RWPE2 (cell line): ENCODE measurements at regions not wholly inside any gene's neighbourhood (a gene's known extent, or its start where the extent isn't known, plus 50 kb on each side); places are given as distances from the start of the nearest gene placed in this dataset.
A peak's percentile ranks its signal among the peaks of the same experiment; 100 is the strongest.
"Not testable (repeated sequence)": the region's sequence is repeated elsewhere in the genome, so short reads cannot be mapped to it uniquely, and the experiment has no call there.

Experiments
- ATAC-seq: fragments of 200-7000 bp; cut with Tn5 transposase; 3 replicates; pipeline ENCODE4 v1.9.1; 2021; ENCODE audit warnings: low read depth
- DNase-seq: peaks from one replicate; pipeline ENCODE4 v3.0.0-alpha.2; 2020; ENCODE audit warnings: low spot score
- H3K27ac ChIP-seq: fragments of 450-650 bp; 2 replicates; pipeline ENCODE4 v1.5.1; 2017; ENCODE audit warnings: mild to moderate bottlenecking; ENCODE audit not compliant: poor library complexity, severe bottlenecking
- H3K27me3 ChIP-seq: fragments of 250-450 bp; sonication (Bioruptor Pico); 2 replicates; pipeline ENCODE4 v1.5.1; 2021; ENCODE audit warnings: mild to moderate bottlenecking, moderate library complexity; ENCODE audit not compliant: insufficient read depth, poor library complexity, severe bottlenecking
- H3K36me3 ChIP-seq: fragments of 250-450 bp; sonication (Bioruptor Pico); 2 replicates; pipeline ENCODE4 v1.5.1; 2020; ENCODE audit warnings: low read depth, mild to moderate bottlenecking, moderate library complexity
- H3K4me1 ChIP-seq: fragments of 250-450 bp; sonication (Bioruptor Pico); 2 replicates; pipeline ENCODE4 v1.5.1; 2021; ENCODE audit warnings: mild to moderate bottlenecking, moderate library complexity; ENCODE audit not compliant: insufficient read depth, poor library complexity, severe bottlenecking
- H3K4me3 ChIP-seq: fragments of 250-450 bp; sonication (Bioruptor Pico); 2 replicates; pipeline ENCODE4 v1.5.1; 2021; ENCODE audit warnings: mild to moderate bottlenecking, moderate library complexity; ENCODE audit not compliant: severe bottlenecking
- H3K9me3 ChIP-seq: fragments of 250-450 bp; sonication (Bioruptor Pico); 2 replicates; pipeline ENCODE4 v1.5.1; 2021; ENCODE audit warnings: mild to moderate bottlenecking, moderate library complexity; ENCODE audit not compliant: severe bottlenecking
- CTCF ChIP-seq: fragments of 450-650 bp; IDR thresholded peaks from one replicate; pipeline ENCODE4 v1.5.1; 2017; ENCODE audit warnings: mild to moderate bottlenecking, moderate library complexity; ENCODE audit not compliant: poor library complexity, severe bottlenecking

DNA sequence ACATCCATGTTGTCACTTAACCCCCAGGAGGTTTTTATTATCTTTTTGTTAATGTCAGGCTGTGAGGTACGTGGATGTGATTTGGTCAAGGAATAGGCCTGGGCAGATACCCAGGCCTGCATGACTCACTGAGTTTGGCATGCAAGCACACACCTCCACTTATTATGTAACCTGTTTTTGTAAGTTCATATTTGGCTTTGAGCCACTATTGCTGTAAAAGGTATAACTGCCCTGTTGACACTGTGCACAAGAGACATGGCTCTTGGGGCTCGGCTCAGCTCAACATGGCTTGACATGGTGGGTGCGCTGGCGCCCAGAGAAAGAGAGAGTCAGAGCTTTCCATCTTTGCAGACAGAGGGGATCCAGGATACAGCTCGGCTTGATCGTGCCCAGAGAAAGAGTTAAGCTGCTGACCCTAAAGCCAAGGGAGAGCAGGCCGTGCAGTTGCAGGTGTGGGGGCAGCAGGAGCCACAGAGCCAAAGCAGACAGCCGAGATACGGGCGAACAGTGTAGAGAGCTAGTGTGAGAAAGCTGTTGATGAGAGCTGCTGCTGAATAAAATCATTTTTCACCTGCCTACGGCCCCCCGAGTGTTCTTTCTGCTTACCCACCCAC lies 67.9 kb upstream of the UNC13C start:
- H3K4me1 ChIP-seq = peaks cover 11% of the 10 kb centered on the region
- H3K27me3 ChIP-seq = no peaks in the 10 kb centered on the region
- no peak for TF ChIP-seq CTCF
- peak overlapping the region; percentile 9 for H3K27ac ChIP-seq
- peak; percentile 96 for ATAC-seq
- H3K36me3 ChIP-seq = no peaks in the 10 kb centered on the region
- peak; percentile 86 for DNase-seq
- no peaks in the 10 kb centered on the region for H3K9me3 ChIP-seq
- H3K4me3 ChIP-seq = no peak overlapping the region

DNA sequence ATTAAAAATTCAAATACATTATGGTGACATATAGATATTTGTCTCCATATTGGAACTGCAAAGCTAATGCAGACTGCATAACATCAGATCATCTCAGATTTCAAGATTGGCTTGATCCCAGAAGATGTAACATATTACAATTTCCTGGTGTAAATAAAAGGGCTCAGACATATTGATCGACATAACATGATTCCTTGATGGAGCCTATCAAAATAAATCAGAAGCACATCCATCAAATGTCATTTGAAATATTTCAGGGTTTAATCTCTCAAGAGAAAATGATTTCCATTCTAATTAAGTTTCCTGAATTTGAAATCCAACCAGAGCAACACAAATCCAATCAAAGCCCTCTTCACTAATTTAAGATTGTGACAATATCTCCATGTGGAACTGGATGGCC lies 75.1 kb upstream of the UNC13C start:
- no peak for ATAC-seq
- Histone ChIP-seq H3K27me3 (peaks cover 38% of the 10 kb centered on the region), H3K4me3 (no peak overlapping the region), H3K36me3 (no peaks in the 10 kb centered on the region), H3K27ac (no peak overlapping the region), H3K4me1 (no peaks in the 10 kb centered on the region), H3K9me3 (no peaks in the 10 kb centered on the region)
- DNase-seq = no peak
- no peak for TF ChIP-seq CTCF

DNA sequence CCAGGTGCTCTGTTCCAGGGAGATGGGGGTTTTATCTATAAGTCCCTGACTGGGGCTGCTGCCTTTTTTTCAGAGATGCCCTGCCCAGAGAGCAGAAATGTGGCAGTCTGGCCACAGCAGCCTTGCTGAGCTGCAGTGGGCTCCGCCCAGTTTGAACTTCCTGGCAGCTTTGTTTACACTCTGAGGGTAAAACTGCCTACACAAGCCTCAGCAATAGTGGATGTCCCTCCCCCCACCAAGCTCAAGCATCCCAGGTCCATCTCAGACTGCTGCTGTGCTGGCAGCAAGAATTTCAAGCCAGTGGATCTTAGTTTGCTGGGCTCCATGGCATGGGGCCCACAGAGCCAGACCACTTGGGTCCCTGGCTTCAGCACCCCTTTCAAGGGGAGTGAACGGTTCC lies 84.8 kb upstream of the UNC13C start:
- not testable (repeated sequence) for H3K9me3 ChIP-seq, DNase-seq, H3K27ac ChIP-seq, H3K36me3 ChIP-seq, H3K4me1 ChIP-seq, H3K27me3 ChIP-seq, H3K4me3 ChIP-seq
- ATAC-seq = 0 out of 3 replicates have a peak, but pooled peaks have one; percentile 19

GRCh38 chr15:53891862-53892261 lies 86.4 kb upstream of the UNC13C start:
- not testable (repeated sequence) for H3K9me3 ChIP-seq, DNase-seq, H3K36me3 ChIP-seq, ATAC-seq, H3K27me3 ChIP-seq, H3K4me3 ChIP-seq, H3K27ac ChIP-seq, H3K4me1 ChIP-seq
- peak; percentile 90 for TF ChIP-seq CTCF

DNA sequence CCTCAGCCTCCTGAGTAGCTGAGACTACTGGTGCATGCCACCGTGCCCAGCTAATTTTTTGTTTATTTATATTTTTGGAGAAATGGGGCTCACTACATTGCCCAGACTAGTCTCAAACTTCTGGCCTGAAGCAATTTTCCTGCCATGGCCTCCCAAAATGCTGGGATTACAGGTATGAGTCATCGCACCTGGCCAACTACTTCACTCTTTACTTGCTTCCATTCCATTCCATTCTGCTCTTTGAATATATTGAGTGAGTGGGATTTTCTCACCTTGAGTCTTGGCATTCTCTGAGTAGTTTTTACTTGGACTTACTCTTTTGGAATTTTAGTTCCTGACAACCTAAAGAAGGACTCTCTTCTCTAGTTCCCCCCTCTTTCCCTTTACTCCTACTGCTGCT lies 93.8 kb upstream of the UNC13C start:
- Histone ChIP-seq H3K27me3 (peaks cover 12% of the 10 kb centered on the region), H3K4me3 (no peak overlapping the region), H3K9me3 (no peaks in the 10 kb centered on the region), H3K4me1 (no peaks in the 10 kb centered on the region), H3K36me3 (no peaks in the 10 kb centered on the region), H3K27ac (no peak overlapping the region)
- DNase-seq (no peak), ATAC-seq (no peak)
- TF ChIP-seq CTCF = no peak
